SU-DHL-6 (cell line): ENCODE measurements at regions not wholly inside any gene's neighbourhood (a gene's known extent, or its start where the extent isn't known, plus 50 kb on each side); places are given as distances from the start of the nearest gene placed in this dataset.

ENCODE experiments used
- EZH2phosphoT487 ChIP-seq: fragments of 200-600 bp; sonication (generic), shearing (Covaris generic); conservative IDR thresholded peaks from 2 replicates; pipeline ENCODE4 v1.6.1; 2018; ENCODE audit warnings: mild to moderate bottlenecking, antibody characterized with exemption, low read length, moderate library complexity, mixed read lengths
- TF ChIP-seq, protein P1 (sequence below): fragments of 200-600 bp; sonication (generic); IDR thresholded peaks from one replicate; pipeline ENCODE4 v1.5.1; 2017; ENCODE audit warnings: antibody characterized with exemption, mild to moderate bottlenecking, low read length, moderate library complexity; ENCODE audit not compliant: insufficient read depth, poor library complexity, severe bottlenecking

DNA sequence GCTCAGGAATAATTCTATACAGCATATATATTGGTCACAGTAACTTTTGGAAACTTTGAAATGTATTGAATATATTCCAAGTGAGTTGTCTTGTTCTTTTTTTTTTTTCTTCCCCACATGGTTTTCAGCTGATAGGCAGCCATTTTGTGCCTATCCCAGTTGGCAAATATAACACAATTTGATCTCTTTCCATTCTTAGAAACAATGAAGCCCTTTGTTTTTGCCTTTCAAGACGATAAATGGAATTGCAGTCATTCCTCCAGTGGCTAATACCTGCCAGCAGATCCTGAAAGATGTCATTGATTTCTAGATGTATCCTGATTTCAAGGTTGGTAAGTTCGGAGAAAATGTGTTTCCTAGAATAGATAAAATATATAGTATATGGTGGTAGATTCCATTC lies 951.1 kb upstream of the SLC10A2 start:
- TF ChIP-seq, protein P1, sequence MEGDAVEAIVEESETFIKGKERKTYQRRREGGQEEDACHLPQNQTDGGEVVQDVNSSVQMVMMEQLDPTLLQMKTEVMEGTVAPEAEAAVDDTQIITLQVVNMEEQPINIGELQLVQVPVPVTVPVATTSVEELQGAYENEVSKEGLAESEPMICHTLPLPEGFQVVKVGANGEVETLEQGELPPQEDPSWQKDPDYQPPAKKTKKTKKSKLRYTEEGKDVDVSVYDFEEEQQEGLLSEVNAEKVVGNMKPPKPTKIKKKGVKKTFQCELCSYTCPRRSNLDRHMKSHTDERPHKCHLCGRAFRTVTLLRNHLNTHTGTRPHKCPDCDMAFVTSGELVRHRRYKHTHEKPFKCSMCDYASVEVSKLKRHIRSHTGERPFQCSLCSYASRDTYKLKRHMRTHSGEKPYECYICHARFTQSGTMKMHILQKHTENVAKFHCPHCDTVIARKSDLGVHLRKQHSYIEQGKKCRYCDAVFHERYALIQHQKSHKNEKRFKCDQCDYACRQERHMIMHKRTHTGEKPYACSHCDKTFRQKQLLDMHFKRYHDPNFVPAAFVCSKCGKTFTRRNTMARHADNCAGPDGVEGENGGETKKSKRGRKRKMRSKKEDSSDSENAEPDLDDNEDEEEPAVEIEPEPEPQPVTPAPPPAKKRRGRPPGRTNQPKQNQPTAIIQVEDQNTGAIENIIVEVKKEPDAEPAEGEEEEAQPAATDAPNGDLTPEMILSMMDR = no peak
- no peak for TF ChIP-seq EZH2phosphoT487
